HCT116 (cell line): ENCODE measurements at regions not wholly inside any gene's neighbourhood (a gene's known extent, or its start where the extent isn't known, plus 50 kb on each side); places are given as distances from the start of the nearest gene placed in this dataset.

Source experiments
- ATAC-seq: fragments of 200-7000 bp; cut with Tn5 transposase; 2 replicates; pipeline ENCODE4 v1.9.1; 2020; ENCODE audit warnings: mild to moderate bottlenecking, moderate library complexity
- BruUV-seq: library from RNA; stranded (reverse); fragments of 400-500 nt; replicated peaks from 2 replicates; lab custom pipeline; 2021; lab: Mats Ljungman, UMichigan
- CTCF ChIA-PET: fragments of 300-600 bp; sonication (Branson Sonifier 250); formaldehyde crosslinking; loops from one replicate; lab custom pipeline; 2021; ENCODE audit warnings: antibody characterized with exemption; lab: Charles Lee
- POLR2A ChIA-PET: fragments of 300-600, 350-600 bp; sonication (Branson Sonifier 250); formaldehyde crosslinking; loops from one replicate; lab custom pipeline; 2021; ENCODE audit warnings: antibody characterized with exemption; lab: Charles Lee
- RAD21 ChIA-PET, 2 experiments: fragments of 300-600 bp; sonication (Branson Sonifier 250); formaldehyde crosslinking; loops; one replicate each; lab custom pipeline; 2023; ENCODE audit warnings: low total read pairs in 2 of 2; ENCODE audit not compliant: uncharacterized antibody in 2 of 2, unreplicated experiment in 2 of 2, low non-redundant PET in 1 of 2; lab: Charles Lee
- DNase-seq: peaks from one replicate; pipeline ENCODE4 v3.0.0-alpha.2; 2010; ENCODE audit warnings: low read depth, low spot score
- H2AFZ ChIP-seq: fragments of 200-600 bp; shearing (Covaris generic), sonication (generic); 2 replicates; pipeline ENCODE4 v1.6.1; 2017; ENCODE audit warnings: low read depth, mixed run types, mixed read lengths, antibody characterized with exemption, low read length; ENCODE audit not compliant: poor library complexity, severe bottlenecking
- H3K27ac ChIP-seq: 2 replicates; pipeline ENCODE4 v1.5.1; 2012; ENCODE audit warnings: low read depth, low read length
- H3K27me3 ChIP-seq: fragments of 200-600 bp; sonication (generic); 2 replicates; pipeline ENCODE4 v1.6.1; 2016; ENCODE audit warnings: mixed run types, low read length, mixed read lengths; ENCODE audit not compliant: insufficient read depth
- H3K36me3 ChIP-seq, 2 experiments: fragments of 200-500 bp in 1 of 2; fragments of 200-600 bp in 1 of 2; sonication (Bioruptor generic) in 1 of 2; sonication (generic) in 1 of 2; 2 replicates each; pipeline versions ENCODE4 v1.5.1 to v1.6.1; 2014 to 2016; ENCODE audit warnings: low read length in 2 of 2, inconsistent platforms in 1 of 2, mixed read lengths in 1 of 2, mixed run types in 1 of 2; ENCODE audit not compliant: insufficient read depth in 2 of 2, control insufficient read depth in 1 of 2
- H3K4me1 ChIP-seq, 2 experiments: fragments of 200-600 bp in 1 of 2; sonication (generic) in 1 of 2; 2 replicates each; pipeline versions ENCODE4 v1.5.1 to v1.6.1; 2012 to 2017; ENCODE audit warnings: low read length in 2 of 2, inconsistent platforms in 1 of 2, mild to moderate bottlenecking in 1 of 2, mixed read lengths in 1 of 2, mixed run types in 1 of 2, moderate library complexity in 1 of 2; ENCODE audit not compliant: insufficient read depth in 2 of 2, control insufficient read depth in 1 of 2
- H3K4me2 ChIP-seq: fragments of 200-600 bp; sonication (generic); 2 replicates; pipeline ENCODE4 v1.6.1; 2017; ENCODE audit warnings: mixed run types, low read length, mixed read lengths
- H3K4me3 ChIP-seq, 2 experiments: fragments of 200-600 bp in 1 of 2; sonication (generic) in 1 of 2; replicated peaks in 1 of 2; 2 replicates each; pipeline ENCODE4 v1.5.1; 2011 to 2016; ENCODE audit warnings: low read length in 2 of 2, control low read depth in 1 of 2, low read depth in 1 of 2, mild to moderate bottlenecking in 1 of 2, mixed read lengths in 1 of 2, mixed run types in 1 of 2
- H3K79me2 ChIP-seq: fragments of 200-600 bp; sonication (generic); 2 replicates; pipeline ENCODE4 v1.6.1; 2017; ENCODE audit warnings: mild to moderate bottlenecking, mixed run types, low read length, moderate library complexity, mixed read lengths; ENCODE audit not compliant: insufficient read depth
- H3K9ac ChIP-seq: fragments of 200-600 bp; sonication (generic); 2 replicates; pipeline ENCODE4 v1.6.1; 2016; ENCODE audit warnings: low read length, mixed read lengths
- H3K9me2 ChIP-seq: fragments of 200-600 bp; sonication (generic), shearing (Covaris generic); 2 replicates; pipeline ENCODE4 v1.6.1; 2017; ENCODE audit warnings: mixed run types, mild to moderate bottlenecking, moderate library complexity; ENCODE audit not compliant: insufficient read depth
- H3K9me3 ChIP-seq, 2 experiments: fragments of 200-500 bp in 1 of 2; fragments of 200-600 bp in 1 of 2; sonication (Bioruptor generic) in 1 of 2; sonication (generic) in 1 of 2; 2 replicates each; pipeline ENCODE4 v1.6.1; 2014 to 2017; ENCODE audit warnings: low read length in 2 of 2, mixed read lengths in 2 of 2, inconsistent platforms in 1 of 2, low read depth in 1 of 2, mild to moderate bottlenecking in 1 of 2, mixed run types in 1 of 2, moderate library complexity in 1 of 2; ENCODE audit not compliant: control insufficient read depth in 1 of 2, insufficient read depth in 1 of 2
- H4K20me1 ChIP-seq: fragments of 200-600 bp; sonication (generic), shearing (Covaris generic); 2 replicates; pipeline ENCODE4 v1.6.1; 2017; ENCODE audit warnings: mixed run types, mild to moderate bottlenecking, moderate library complexity; ENCODE audit not compliant: insufficient read depth
- CBX3 ChIP-seq: IDR thresholded peaks from 2 replicates; pipeline ENCODE4 v1.6.1; 2012; ENCODE audit warnings: low read depth
- ELF1 ChIP-seq: IDR thresholded peaks from 2 replicates; pipeline ENCODE4 v1.6.1; 2012; ENCODE audit warnings: low read depth, borderline replicate concordance
- EZH2 ChIP-seq: fragments of 200-600 bp; sonication (generic); IDR thresholded peaks from 2 replicates; pipeline ENCODE4 v1.6.1; 2017; ENCODE audit warnings: antibody characterized with exemption, mixed run types
- EZH2phosphoT487 ChIP-seq: fragments of 200-600 bp; IDR thresholded peaks from 2 replicates; pipeline ENCODE4 v1.6.1; 2018; ENCODE audit warnings: antibody characterized with exemption, borderline replicate concordance
- POLR2AphosphoS5 ChIP-seq: IDR thresholded peaks from 2 replicates; pipeline ENCODE4 v1.6.1; 2011; ENCODE audit warnings: mild to moderate bottlenecking, low read depth, low read length, moderate library complexity
- ZNF274 ChIP-seq: fragments of 200-500 bp; sonication (Bioruptor generic); IDR thresholded peaks from 2 replicates; pipeline ENCODE4 v1.6.1; 2014; ENCODE audit warnings: mild to moderate bottlenecking, low read depth, low read length, inconsistent platforms
- intact Hi-C: fragments of 100-400 bp; cut with micrococcal nuclease; formaldehyde crosslinking; loops from 2 replicates; pipeline ENCODE4 v1.10.0; 2022
- TF ChIP-seq, protein P1 (sequence below): IDR thresholded peaks from 2 replicates; pipeline ENCODE4 v1.6.1; 2012; ENCODE audit warnings: low read depth

DNA sequence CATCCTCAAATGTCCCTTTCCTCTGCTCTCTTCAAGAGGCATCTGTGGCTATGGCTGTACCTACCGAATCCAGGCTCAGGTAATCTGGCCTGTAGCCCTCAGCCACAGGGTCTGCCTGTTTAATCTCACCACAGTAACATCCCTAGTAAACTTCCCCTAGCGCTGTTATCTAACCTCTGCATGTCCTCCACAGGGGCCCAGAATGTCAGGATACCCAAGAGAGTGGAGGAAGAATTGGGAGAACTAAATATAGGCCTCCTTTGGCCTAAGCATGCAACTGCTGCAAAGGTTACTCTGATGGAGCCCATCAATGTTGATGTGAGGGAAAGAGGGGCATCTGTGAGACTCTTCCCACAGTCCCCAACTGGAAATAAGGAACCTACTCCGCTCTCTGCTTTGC is 63.2 kb upstream of the IFNG-AS1 start:
- POLR2A ChIA-PET, result no interaction called here
- no peaks in the 10 kb centered on the region for H3K36me3 ChIP-seq
- H3K4me1 ChIP-seq, result no peaks in the 10 kb centered on the region
- no peak overlapping the region for H2AFZ ChIP-seq
- H3K27me3 ChIP-seq, result no peaks in the 10 kb centered on the region
- DNase-seq, result no peak
- CTCF ChIA-PET, result interaction anchor here (1.4 to 2.7 kb wide), 2 partner anchors 17 kb away, joined by 3 to 10 read pairs; no protein-coding TSS in a partner anchor
- H3K9ac ChIP-seq, result no peak overlapping the region
- no TSS peak for BruUV-seq
- no peak overlapping the region for H3K4me2 ChIP-seq
- no peaks in the 10 kb centered on the region for H3K9me3 ChIP-seq
- no peaks in the 10 kb centered on the region for H3K79me2 ChIP-seq
- no peaks in the 10 kb centered on the region for H3K9me2 ChIP-seq
- H4K20me1 ChIP-seq, result no peaks in the 10 kb centered on the region
- intact Hi-C loops, result no loop called here
- TF ChIP-seq CBX3, result no peak
- no peak for TF ChIP-seq POLR2AphosphoS5
- TF ChIP-seq EZH2, result no peak
- TF ChIP-seq, protein P1, sequence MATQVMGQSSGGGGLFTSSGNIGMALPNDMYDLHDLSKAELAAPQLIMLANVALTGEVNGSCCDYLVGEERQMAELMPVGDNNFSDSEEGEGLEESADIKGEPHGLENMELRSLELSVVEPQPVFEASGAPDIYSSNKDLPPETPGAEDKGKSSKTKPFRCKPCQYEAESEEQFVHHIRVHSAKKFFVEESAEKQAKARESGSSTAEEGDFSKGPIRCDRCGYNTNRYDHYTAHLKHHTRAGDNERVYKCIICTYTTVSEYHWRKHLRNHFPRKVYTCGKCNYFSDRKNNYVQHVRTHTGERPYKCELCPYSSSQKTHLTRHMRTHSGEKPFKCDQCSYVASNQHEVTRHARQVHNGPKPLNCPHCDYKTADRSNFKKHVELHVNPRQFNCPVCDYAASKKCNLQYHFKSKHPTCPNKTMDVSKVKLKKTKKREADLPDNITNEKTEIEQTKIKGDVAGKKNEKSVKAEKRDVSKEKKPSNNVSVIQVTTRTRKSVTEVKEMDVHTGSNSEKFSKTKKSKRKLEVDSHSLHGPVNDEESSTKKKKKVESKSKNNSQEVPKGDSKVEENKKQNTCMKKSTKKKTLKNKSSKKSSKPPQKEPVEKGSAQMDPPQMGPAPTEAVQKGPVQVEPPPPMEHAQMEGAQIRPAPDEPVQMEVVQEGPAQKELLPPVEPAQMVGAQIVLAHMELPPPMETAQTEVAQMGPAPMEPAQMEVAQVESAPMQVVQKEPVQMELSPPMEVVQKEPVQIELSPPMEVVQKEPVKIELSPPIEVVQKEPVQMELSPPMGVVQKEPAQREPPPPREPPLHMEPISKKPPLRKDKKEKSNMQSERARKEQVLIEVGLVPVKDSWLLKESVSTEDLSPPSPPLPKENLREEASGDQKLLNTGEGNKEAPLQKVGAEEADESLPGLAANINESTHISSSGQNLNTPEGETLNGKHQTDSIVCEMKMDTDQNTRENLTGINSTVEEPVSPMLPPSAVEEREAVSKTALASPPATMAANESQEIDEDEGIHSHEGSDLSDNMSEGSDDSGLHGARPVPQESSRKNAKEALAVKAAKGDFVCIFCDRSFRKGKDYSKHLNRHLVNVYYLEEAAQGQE, result no peak
- TF ChIP-seq EZH2phosphoT487, result no peak
- TF ChIP-seq ELF1, result no peak
- no peak for TF ChIP-seq ZNF274
- ATAC-seq, result no peak
- H3K27ac ChIP-seq, result no peak overlapping the region
- H3K4me3 ChIP-seq, result no peak overlapping the region
- RAD21 ChIA-PET, result no interaction called here
